Heart left ventricle (tissue), 16 donors: ENCODE measurements at regions not wholly inside any gene's neighbourhood (a gene's known extent, or its start where the extent isn't known, plus 50 kb on each side); places are given as distances from the start of the nearest gene placed in this dataset.

Experiments
- ATAC-seq, 4 donors: fragments of 200-7000 bp; cut with Tn5 transposase; one replicate each; pipeline ENCODE4 v1.9.1; 2020 to 2022; ENCODE audit warnings: moderate library complexity in 4 of 4, mild to moderate bottlenecking in 3 of 4, moderate number of reproducible peaks in 1 of 4
- DNase-seq, 5 donors: peaks; one replicate each; pipeline ENCODE4 v3.0.0-alpha.2; 2020
- H3K27ac ChIP-seq, 12 donors: fragments of 200-600 bp; sonication (generic) in 4 of 12; one replicate each; pipeline versions ENCODE4 v1.5.0 to v1.8.0; 2016 to 2022; ENCODE audit warnings: mild to moderate bottlenecking in 2 of 12
- H3K27me3 ChIP-seq, 9 donors: fragments of 200-600 bp; sonication (generic) in 2 of 9; one replicate each; pipeline versions ENCODE4 v1.5.1 to v1.8.0; 2016 to 2022; ENCODE audit warnings: mild to moderate bottlenecking in 3 of 9
- H3K36me3 ChIP-seq, 9 donors: fragments of 200-600 bp; sonication (generic) in 2 of 9; one replicate each; pipeline versions ENCODE4 v1.5.0 to v1.8.0; 2018 to 2022; ENCODE audit warnings: mild to moderate bottlenecking in 2 of 9
- H3K4me1 ChIP-seq, 12 donors: fragments of 200-600 bp; sonication (generic) in 4 of 12; one replicate each; pipeline versions ENCODE4 v1.5.0 to v1.8.0; 2016 to 2022; ENCODE audit warnings: mild to moderate bottlenecking in 3 of 12
- H3K4me3 ChIP-seq, 12 donors: fragments of 200-600 bp; sonication (generic) in 4 of 12; one replicate each; pipeline versions ENCODE4 v1.5.0 to v1.8.0; 2017 to 2022; ENCODE audit warnings: mild to moderate bottlenecking in 9 of 12, moderate library complexity in 4 of 12
- H3K9me3 ChIP-seq, 12 donors: fragments of 200-600 bp; sonication (generic) in 4 of 12; one replicate each; pipeline versions ENCODE4 v1.5.0 to v1.8.0; 2016 to 2022; ENCODE audit warnings: mild to moderate bottlenecking in 1 of 12
- CTCF ChIP-seq, 12 donors: fragments of 200-600 bp; sonication (generic) in 4 of 12; IDR thresholded peaks; one replicate each; pipeline versions ENCODE4 v1.5.0 to v1.8.0; 2018 to 2022; ENCODE audit warnings: antibody characterized with exemption in 12 of 12, mild to moderate bottlenecking in 5 of 12
- POLR2A ChIP-seq, 2 donors: fragments of 450-650 bp; IDR thresholded peaks; one replicate each; pipeline ENCODE4 v1.6.1; 2017; ENCODE audit warnings: antibody characterized with exemption in 2 of 2, mild to moderate bottlenecking in 2 of 2, moderate library complexity in 2 of 2
- WGBS, 4 donors: extraction: QIAGEN DNeasy Blood & Tissue Kit in 2 of 4; methylation state at CpG; one replicate each; pipeline versions ENCODE4 v1.1.5 to v1.1.7; 2013 to 2018; 5-methylcytosine and 5-hydroxymethylcytosine counted together
- intact Hi-C, 10 donors: fragments of 100-400 bp; cut with DNase I; formaldehyde crosslinking; loops; one replicate each; pipeline versions ENCODE4 v1.11.1 to v1.14.2; 2022
- donor health status: ischemic (EF 13 %, LVEDD 7.1; RV severe dilation, severe dysfunction).
- donor health status: healthy with polysubstance abuse.
- donor health status: DM: no; HTN: yes; CAD: no.
- donor health status: DM: no; HTN: no; CAD: no.
- donor health status: ischemic (EF 25% LVEDD 6.9; RV normal size, moderate dysfunction).
- donor health status: ischemic (EF 25% LVEDD 5.7; RV mildly dilated, moderate dysfunction).
- donor health status: healthy.
- donor health status: DM: yes; HTN: yes; CAD: no.
- donor health status: ischemic (EF 35%, LVEDD 5.7; RV mildly dilated, moderate dysfunction).
- donor health status: nonischemic (EF 11% LVEDD 7.7; RV severe dilation, severe dysfunction).
- donor health status: DM: yes; HTN: yes; CAD: no.
- donor health status: PGD.
- donor health status: ischemic (EF 29% LVEDD 5.4; RV normal size, mild dysfunction).
- donor health status: nonischemic (EF 23%, LVEDD 6.1; RV moderate dilation, normal function).

DNA sequence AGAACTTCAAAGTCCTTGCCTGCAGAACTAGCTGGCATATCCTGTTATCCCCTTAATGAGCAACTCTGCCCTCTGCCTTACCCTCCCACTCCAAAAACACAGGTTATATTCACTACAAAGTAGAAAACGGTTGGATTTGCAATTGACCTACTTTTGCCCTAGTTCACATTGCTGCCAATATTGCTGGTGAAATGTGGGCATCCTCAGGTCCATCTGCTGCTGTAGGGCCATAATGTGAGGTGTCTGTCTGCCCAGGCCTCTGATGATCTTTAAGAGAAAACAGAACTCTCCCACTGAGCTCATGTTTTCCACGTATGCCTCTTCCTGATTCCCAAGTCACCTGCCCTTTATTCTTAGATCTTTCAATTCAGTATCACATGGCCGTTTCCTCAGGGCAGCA lies 294.0 kb upstream of the CDH20 start:
- 36 to 49% (median 43%) methylated on average over 3 of the region's 3 CpGs for WGBS, 4 donors

DNA sequence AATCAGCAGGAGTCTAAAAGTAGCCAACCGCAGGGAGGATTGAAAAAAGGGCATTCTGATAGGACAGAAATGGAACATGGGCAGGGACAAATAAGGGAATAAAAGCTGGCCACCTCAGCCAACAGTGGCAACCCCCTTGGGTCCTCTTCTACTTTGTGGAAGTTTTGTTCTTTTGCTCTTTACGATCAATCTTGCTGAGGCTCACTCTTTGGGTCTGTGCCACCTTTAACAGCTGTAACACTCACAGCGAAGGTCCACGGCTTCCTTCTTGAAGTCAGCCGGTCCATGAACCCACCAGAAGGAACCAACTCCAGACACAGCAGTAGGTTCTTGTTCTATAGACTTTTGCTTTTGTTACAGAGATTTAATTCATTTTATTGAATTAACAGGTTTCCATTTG lies 285.4 kb upstream of the CDH20 start:
- H3K36me3 ChIP-seq: no peaks in the 10 kb centered on the region
- H3K4me1 ChIP-seq: no peaks in the 10 kb centered on the region
- no peak overlapping the region for H3K4me3 ChIP-seq
- DNase-seq (no peak), ATAC-seq (no peak)
- no peak overlapping the region for H3K27ac ChIP-seq
- no peak for TF ChIP-seq CTCF (IDR thresholded peaks at IDR 0.05)
- TF ChIP-seq POLR2A (IDR thresholded peaks at IDR 0.05): no peak
- H3K27me3 ChIP-seq: no peaks in the 10 kb centered on the region
- peaks cover 0 to 7% (median 0%) of the 10 kb centered on the region in 12 donors for H3K9me3 ChIP-seq
- intact Hi-C loops: no loop called here
- WGBS, 4 donors: 85 to 89% (median 88%) methylated on average over 5 of the region's 5 CpGs

More for the DNA sequence above, 294.0 kb upstream of the CDH20 start:
- no peaks in the 10 kb centered on the region for H3K9me3 ChIP-seq
- H3K36me3 ChIP-seq: no peaks in the 10 kb centered on the region
- H3K4me1 ChIP-seq: no peaks in the 10 kb centered on the region
- DNase-seq: no peak
- ATAC-seq: no peak
- H3K27me3 ChIP-seq: no peaks in the 10 kb centered on the region
- H3K4me3 ChIP-seq: no peak overlapping the region
- intact Hi-C loops: no loop called here
- TF ChIP-seq CTCF (IDR thresholded peaks at IDR 0.05) (no peak), POLR2A (IDR thresholded peaks at IDR 0.05) (no peak)
- H3K27ac ChIP-seq: no peak overlapping the region

DNA sequence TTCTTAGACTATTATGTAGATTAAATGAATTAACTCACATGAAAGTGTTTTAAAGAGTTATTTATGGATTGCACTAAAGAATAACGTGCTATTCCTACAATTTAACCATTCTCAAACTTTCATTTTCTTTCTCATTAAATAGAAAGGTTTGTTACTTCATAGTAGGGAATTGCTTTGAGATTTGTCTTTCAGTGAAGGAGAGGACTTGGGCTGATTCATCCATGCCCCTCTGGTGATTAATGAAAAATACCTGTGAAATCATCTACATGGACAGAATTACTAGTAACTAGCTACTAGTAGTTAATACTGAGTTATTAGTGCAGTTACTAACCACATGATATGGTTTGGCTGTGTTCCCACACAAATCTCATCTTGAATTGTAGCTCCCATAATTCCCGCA lies 275.8 kb upstream of the CDH20 start:
- Histone ChIP-seq H3K4me3 (no peak overlapping the region), H3K4me1 (no peaks in the 10 kb centered on the region), H3K9me3 (peaks cover 0 to 11% (median 0%) of the 10 kb centered on the region in 12 donors), H3K27ac (no peak overlapping the region), H3K36me3 (no peaks in the 10 kb centered on the region), H3K27me3 (no peaks in the 10 kb centered on the region)
- intact Hi-C loops: no loop called here
- ATAC-seq (no peak), DNase-seq (no peak)
- TF ChIP-seq CTCF (IDR thresholded peaks at IDR 0.05) (no peak), POLR2A (IDR thresholded peaks at IDR 0.05) (no peak)
- WGBS, 4 donors: 60 to 74% (median 67%) methylated on average over 2 of the region's 2 CpGs

DNA sequence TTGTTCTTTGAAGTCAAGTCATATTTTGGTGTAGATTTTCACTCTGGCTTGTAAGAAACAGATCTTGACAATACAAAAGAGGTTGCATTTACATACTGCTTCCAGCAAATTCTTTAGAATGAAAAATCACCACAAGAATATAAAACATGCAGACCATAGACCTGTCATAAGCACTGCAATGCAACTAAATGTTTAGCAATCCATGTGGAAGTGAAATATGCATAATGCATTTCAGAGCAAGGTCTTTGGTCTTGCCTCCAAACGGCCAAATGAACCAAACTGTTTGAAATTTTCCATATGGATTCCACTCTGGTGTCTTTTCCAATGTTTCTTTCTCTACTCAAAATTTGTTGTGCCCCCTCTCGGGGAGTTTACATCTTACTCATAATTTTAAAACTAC lies 271.0 kb upstream of the CDH20 start:
- DNase-seq: no peak
- Histone ChIP-seq H3K4me3 (no peak overlapping the region), H3K4me1 (no peaks in the 10 kb centered on the region), H3K9me3 (no peaks in the 10 kb centered on the region), H3K27me3 (no peaks in the 10 kb centered on the region), H3K27ac (no peak overlapping the region), H3K36me3 (no peaks in the 10 kb centered on the region)
- intact Hi-C loops: no loop called here
- 56 to 71% (median 68%) methylated on average over 2 of the region's 2 CpGs for WGBS, 4 donors
- TF ChIP-seq POLR2A (IDR thresholded peaks at IDR 0.05): no peak
- no peak for TF ChIP-seq CTCF (IDR thresholded peaks at IDR 0.05)
- ATAC-seq: no peak
